ENCODE measurements at regions not wholly inside any gene's neighbourhood (a gene's known extent, or its start where the extent isn't known, plus 50 kb on each side); places are given as distances from the start of the nearest gene placed in this dataset.

DNA sequence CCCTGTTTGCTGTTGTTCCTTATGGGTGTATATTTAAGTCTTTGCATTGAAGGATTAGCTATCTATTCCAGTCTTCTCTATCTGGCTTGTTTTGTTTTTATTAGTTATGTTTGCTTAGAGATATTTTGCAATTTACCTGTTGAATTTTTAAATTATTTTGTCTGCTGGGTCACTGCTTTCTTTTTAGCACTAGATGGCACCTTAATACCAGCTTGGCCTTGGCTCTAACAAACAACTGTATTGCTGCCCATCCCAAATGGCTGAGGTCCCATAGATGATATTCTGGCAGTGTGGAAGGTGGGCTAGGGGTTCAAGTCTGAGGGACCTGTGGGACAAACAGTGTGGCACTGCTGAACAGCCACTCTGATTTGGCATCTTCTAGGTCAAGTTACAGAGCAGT, 144.0 kb upstream of the FBXO33 start:
- in situ Hi-C loops (cut with HindIII; ENCODE audit: low pct_unique_long_range_greater_than_20kb, low sequenced_read_pairs): no loop called here
- no peak for TF ChIP-seq SIN3A (IDR thresholded peaks at IDR 0.05; ENCODE audit: borderline replicate concordance, insufficient read depth, low read depth, low read length)
- TF ChIP-seq TCF7L2 (IDR thresholded peaks at IDR 0.05; ENCODE audit: low read depth, low read length): no peak
- TF ChIP-seq CTCF (IDR thresholded peaks at IDR 0.05): peak; percentile 12; the same call in 1 of the 2 replicates
- BruUV-seq (replicated peaks): no TSS peak
- Histone ChIP-seq H3K36me3 (ENCODE audit: control insufficient read depth, insufficient read depth, low read length) (no peaks in the 10 kb centered on the region), H3K27me3 (ENCODE audit: control insufficient read depth, insufficient read depth, low read length) (no peaks in the 10 kb centered on the region), H3K4me3 (ENCODE audit: low read depth in 2 of 2, low read length in 2 of 2) (no peak overlapping the region), H3K4me1 (ENCODE audit: control insufficient read depth, insufficient read depth, low read length) (no peaks in the 10 kb centered on the region), H3K9me3 (ENCODE audit: control insufficient read depth, insufficient read depth, low read depth, low read length) (no peaks in the 10 kb centered on the region), H3K27ac (ENCODE audit: low read length) (no peak overlapping the region)
- POLR2A ChIA-PET: no interaction called here
- CTCF ChIA-PET: no interaction called here
- no peak for DNase-seq (ENCODE audit: low read depth, low spot score)
- intact Hi-C loops (cut with micrococcal nuclease; ENCODE audit: unreplicated experiment): no loop called here
- ATAC-seq: no peak

GRCh38 chr14:39568809-39569538, 136.7 kb upstream of the FBXO33 start:
- ATAC-seq (no peak), DNase-seq (ENCODE audit: low read depth, low spot score) (no peak)
- no peaks in the 10 kb centered on the region for H3K9me3 ChIP-seq (ENCODE audit: control insufficient read depth, insufficient read depth, low read depth, low read length)
- CTCF ChIA-PET: no interaction called here
- TF ChIP-seq POLR2AphosphoS5 (IDR thresholded peaks at IDR 0.05; ENCODE audit: low read depth, low read length) (no peak), REST (IDR thresholded peaks at IDR 0.05; ENCODE audit: insufficient read depth in 1 of 2, low read depth in 2 of 2, low read length in 1 of 2) (no peak), SIN3A (IDR thresholded peaks at IDR 0.05; ENCODE audit: borderline replicate concordance, insufficient read depth, low read depth, low read length) (no peak), CTCF (IDR thresholded peaks at IDR 0.05) (no peak), TCF7L2 (IDR thresholded peaks at IDR 0.05; ENCODE audit: low read depth, low read length) (no peak)
- H3K4me3 ChIP-seq (ENCODE audit: low read depth in 2 of 2, low read length in 2 of 2): no peak overlapping the region
- BruUV-seq (replicated peaks): no TSS peak
- intact Hi-C loops (cut with micrococcal nuclease; ENCODE audit: unreplicated experiment) (no loop called here), in situ Hi-C loops (cut with HindIII; ENCODE audit: low pct_unique_long_range_greater_than_20kb, low sequenced_read_pairs) (no loop called here)
- H3K27me3 ChIP-seq (ENCODE audit: control insufficient read depth, insufficient read depth, low read length): no peaks in the 10 kb centered on the region
- H3K4me1 ChIP-seq (ENCODE audit: control insufficient read depth, insufficient read depth, low read length): no peaks in the 10 kb centered on the region
- H3K36me3 ChIP-seq (ENCODE audit: control insufficient read depth, insufficient read depth, low read length): no peaks in the 10 kb centered on the region
- POLR2A ChIA-PET: no interaction called here
- H3K27ac ChIP-seq (ENCODE audit: low read length): no peak overlapping the region

Data from Panc1 (cell line).